22Rv1 (cell line): ENCODE measurements at regions not wholly inside any gene's neighbourhood (a gene's known extent, or its start where the extent isn't known, plus 50 kb on each side); places are given as distances from the start of the nearest gene placed in this dataset.

Source experiments
- H3K27ac ChIP-seq: fragments of 450-650 bp; 2 replicates; pipeline ENCODE4 v1.5.1; 2017
- ZFX ChIP-seq: fragments of 450-650 bp; IDR thresholded peaks from 2 replicates; pipeline ENCODE4 v1.6.1; 2017; ENCODE audit warnings: antibody characterized with exemption, borderline replicate concordance
- TF ChIP-seq, protein P1 (sequence below): fragments of 450-650 bp; IDR thresholded peaks from 2 replicates; pipeline ENCODE4 v1.5.1; 2017; ENCODE audit warnings: mild to moderate bottlenecking

GRCh38 chr1:230507236-230507635 is 81.1 kb upstream of the PGBD5 start:
- no peak overlapping the region for H3K27ac ChIP-seq
- no peak for TF ChIP-seq ZFX
- TF ChIP-seq, protein P1, sequence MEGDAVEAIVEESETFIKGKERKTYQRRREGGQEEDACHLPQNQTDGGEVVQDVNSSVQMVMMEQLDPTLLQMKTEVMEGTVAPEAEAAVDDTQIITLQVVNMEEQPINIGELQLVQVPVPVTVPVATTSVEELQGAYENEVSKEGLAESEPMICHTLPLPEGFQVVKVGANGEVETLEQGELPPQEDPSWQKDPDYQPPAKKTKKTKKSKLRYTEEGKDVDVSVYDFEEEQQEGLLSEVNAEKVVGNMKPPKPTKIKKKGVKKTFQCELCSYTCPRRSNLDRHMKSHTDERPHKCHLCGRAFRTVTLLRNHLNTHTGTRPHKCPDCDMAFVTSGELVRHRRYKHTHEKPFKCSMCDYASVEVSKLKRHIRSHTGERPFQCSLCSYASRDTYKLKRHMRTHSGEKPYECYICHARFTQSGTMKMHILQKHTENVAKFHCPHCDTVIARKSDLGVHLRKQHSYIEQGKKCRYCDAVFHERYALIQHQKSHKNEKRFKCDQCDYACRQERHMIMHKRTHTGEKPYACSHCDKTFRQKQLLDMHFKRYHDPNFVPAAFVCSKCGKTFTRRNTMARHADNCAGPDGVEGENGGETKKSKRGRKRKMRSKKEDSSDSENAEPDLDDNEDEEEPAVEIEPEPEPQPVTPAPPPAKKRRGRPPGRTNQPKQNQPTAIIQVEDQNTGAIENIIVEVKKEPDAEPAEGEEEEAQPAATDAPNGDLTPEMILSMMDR: no peak

GRCh38 chr1:230506451-230506850 is 80.3 kb upstream of the PGBD5 start:
- TF ChIP-seq, protein P1: no peak
- TF ChIP-seq ZFX: no peak
- H3K27ac ChIP-seq: no peak overlapping the region

DNA sequence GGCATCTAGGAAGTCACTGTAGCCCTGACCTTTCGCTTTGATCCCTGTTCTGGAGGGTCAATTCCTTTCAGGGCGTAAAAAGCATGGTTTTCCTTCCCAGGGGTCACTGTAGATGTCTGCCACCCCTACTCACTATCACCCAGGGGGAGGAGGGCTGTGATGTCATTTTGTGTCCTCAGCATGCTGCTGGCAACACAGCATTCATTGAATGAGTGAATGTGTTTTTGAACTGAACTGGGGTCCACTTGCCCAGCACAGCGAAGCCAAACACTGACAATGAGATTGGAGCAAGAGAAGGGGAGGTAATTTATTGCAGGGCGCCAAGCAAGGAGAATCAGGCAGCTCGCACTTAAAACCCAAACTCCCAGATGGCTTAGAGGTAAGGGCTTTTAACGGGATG is 78.2 kb upstream of the PGBD5 start:
- no peak for TF ChIP-seq ZFX
- TF ChIP-seq, protein P1: no peak
- H3K27ac ChIP-seq: no peak overlapping the region

- no peak for TF ChIP-seq ZFX
- TF ChIP-seq, protein P1: no peak
- H3K27ac ChIP-seq: no peak overlapping the region
These were observed 77.6 kb upstream of the PGBD5 start for GRCh38 chr1:230503726-230504125.

GRCh38 chr1:230502996-230503395 is 76.9 kb upstream of the PGBD5 start:
- TF ChIP-seq ZFX: no peak
- TF ChIP-seq, protein P1: no peak
- H3K27ac ChIP-seq: no peak overlapping the region

DNA sequence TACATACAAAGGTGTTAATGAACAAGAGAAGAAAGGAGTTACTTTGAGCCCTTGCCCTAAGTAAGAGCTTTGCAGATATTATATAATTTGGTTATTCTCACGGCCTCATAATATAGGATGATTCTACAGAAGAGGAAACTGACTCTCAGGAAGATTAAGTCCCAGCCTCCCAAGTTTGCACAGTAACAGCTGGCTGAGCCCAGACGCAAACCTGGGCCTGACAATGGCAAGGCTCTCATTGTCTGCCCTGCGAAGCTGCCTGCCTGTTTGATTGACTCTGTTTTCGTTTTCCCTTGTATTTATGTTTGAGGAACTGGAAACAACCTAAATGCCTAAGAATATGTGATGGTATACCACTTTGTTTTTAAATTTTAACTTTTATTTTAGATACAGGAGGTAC is 76.2 kb upstream of the PGBD5 start:
- H3K27ac ChIP-seq: no peak overlapping the region
- TF ChIP-seq ZFX: no peak
- TF ChIP-seq, protein P1: no peak

DNA sequence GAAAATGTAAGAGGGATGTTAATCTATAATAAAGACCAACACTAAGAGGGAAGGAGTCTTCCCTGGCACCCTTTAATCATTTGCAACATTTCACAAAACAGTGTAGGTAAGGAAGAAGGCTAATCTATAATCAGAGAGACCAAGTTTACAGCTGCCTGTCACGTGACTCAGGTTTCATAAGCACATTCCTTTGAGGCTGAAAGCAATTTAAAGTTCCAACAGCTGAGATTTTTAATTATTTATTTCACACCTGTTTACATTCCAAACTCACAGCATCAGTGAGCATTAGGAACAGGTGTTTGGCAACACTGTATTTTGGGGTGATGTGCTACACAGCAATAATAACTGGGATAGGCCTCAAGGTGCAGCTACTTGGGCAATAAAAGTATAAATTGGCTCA is 75.7 kb upstream of the PGBD5 start:
- H3K27ac ChIP-seq: no peak overlapping the region

More for the DNA sequence above, 75.7 kb upstream of the PGBD5 start:
- TF ChIP-seq, protein P1: no peak
- TF ChIP-seq ZFX: no peak
